GM19324 (cell line): ENCODE measurements at regions not wholly inside any gene's neighbourhood (a gene's known extent, or its start where the extent isn't known, plus 50 kb on each side); places are given as distances from the start of the nearest gene placed in this dataset.

ENCODE experiments used
- ATAC-seq: cut with Tn5 transposase; IDR thresholded peaks from one replicate; pipeline ENCODE4 v1.9.1; 2021; ENCODE audit warnings: mild to moderate bottlenecking, moderate library complexity; ENCODE audit not compliant: unreplicated experiment, low FRiP score

DNA sequence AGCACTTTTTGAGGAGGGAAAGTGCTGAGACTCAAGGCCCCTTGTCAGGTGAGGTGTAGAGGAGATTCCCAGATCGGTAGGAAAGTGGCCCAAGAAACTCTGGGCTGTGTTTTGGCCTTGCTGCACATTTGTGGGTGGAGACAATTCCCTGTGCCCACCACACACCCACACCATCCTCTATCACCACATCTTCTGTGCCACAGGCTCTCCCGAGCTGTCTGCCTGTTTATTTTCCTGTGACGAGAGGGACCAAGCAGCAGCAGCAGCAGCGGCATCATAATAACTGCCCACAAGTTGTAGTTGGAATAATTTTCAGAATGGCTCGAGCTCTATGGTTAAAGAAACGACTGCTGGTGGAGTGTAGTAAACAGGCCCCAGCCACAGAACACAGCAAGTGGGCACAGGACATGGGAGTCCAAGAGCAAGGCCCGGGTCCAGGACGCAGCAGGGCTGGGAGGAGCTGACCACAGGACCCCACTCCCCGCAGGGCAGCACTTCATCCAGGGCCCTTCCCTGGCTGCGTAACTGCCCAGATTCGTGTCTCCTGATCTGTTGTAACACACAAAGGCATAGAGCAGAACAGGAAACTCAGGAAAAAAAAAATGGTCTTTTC, 55.6 kb upstream of the BCL2L14 start:
- no peak for ATAC-seq

GRCh38 chr12:12016284-12017100, 54.2 kb upstream of the BCL2L14 start:
- ATAC-seq = no peak

DNA sequence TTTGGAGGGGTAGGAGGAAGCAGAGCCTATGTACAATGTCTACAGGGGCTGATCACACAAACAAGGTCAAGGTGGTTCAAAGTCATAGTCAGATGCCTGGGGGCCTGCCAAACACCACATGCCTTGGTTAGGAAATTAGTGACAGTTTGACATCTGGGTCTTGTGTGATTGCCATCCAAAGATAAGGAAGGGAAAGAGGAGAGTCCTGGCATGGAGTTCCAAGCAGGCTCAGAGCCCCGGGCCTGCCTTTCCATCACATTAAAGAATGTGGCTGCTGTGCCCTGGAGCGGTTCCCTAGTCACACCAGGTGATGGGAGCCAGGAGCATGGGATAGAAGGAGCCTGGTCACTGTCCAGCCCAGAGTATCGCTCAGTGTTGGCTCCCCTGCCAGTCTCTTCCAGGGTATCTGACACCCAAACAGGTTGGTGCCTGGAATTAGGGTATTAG, 53.6 kb upstream of the BCL2L14 start:
- no peak for ATAC-seq

GRCh38 chr12:12017798-12018197, 52.9 kb upstream of the BCL2L14 start:
- ATAC-seq = no peak

DNA sequence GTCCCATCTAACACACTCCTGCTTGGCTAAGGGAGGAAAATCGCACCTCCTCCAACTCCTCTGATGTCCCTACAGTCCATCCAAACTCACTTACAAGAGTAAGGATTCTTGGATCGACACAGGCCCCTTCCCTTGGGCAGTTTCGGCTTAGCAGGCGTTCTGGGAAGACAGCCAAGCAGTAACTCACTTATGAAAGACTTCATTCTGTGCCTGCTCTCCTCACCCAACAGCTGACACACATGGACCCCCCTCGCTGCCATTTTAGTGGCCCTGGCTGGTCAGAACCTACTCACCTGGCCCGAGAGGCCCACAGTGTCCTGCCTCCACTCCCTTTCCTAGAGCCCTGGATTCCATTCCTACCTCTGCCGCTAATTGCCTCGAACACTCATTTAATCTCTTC, 52.3 kb upstream of the BCL2L14 start:
- ATAC-seq = no peak

GRCh38 chr12:12019881-12020280, 50.9 kb upstream of the BCL2L14 start:
- ATAC-seq = no peak

- no peak for ATAC-seq
Measured at GRCh38 chr12:12020762-12021161, 50.0 kb upstream of the BCL2L14 start.
